ENCODE measurements at regions not wholly inside any gene's neighbourhood (a gene's known extent, or its start where the extent isn't known, plus 50 kb on each side); places are given as distances from the start of the nearest gene placed in this dataset.
"Not testable (repeated sequence)": the region's sequence is repeated elsewhere in the genome, so short reads cannot be mapped to it uniquely, and the experiment has no call there.

- no peak for FAIRE-seq
- DNase-seq (ENCODE audit: extremely low spot score, insufficient read length, low read depth) = no peak
These were observed 154.0 kb downstream of the REEP3 start for GRCh38 chr10:63675171-63675570.

GRCh38 chr10:63677001-63677400 lies 155.8 kb downstream of the REEP3 start:
- no peak for FAIRE-seq

GRCh38 chr10:63680545-63680944 lies 159.3 kb downstream of the REEP3 start:
- DNase-seq (ENCODE audit: extremely low spot score, insufficient read length, low read depth); FAIRE-seq: not testable (repeated sequence)

More at GRCh38 chr10:63677001-63677400, 155.8 kb downstream of the REEP3 start:
- DNase-seq (ENCODE audit: extremely low spot score, insufficient read length, low read depth) = no peak

GRCh38 chr10:63681993-63682697 lies 160.9 kb downstream of the REEP3 start:
- DNase-seq (ENCODE audit: extremely low spot score, insufficient read length, low read depth) (no peak), FAIRE-seq (no peak)

- not testable (repeated sequence) for DNase-seq (ENCODE audit: extremely low spot score, insufficient read length, low read depth); FAIRE-seq
These were observed 161.5 kb downstream of the REEP3 start for GRCh38 chr10:63682698-63683052.

- DNase-seq (ENCODE audit: extremely low spot score, insufficient read length, low read depth) (no peak), FAIRE-seq (no peak)
These were observed 162.0 kb downstream of the REEP3 start for GRCh38 chr10:63683223-63683622.

- DNase-seq (ENCODE audit: extremely low spot score, insufficient read length, low read depth) (no peak), FAIRE-seq (no peak)
These were observed 162.5 kb downstream of the REEP3 start for GRCh38 chr10:63683686-63684085.

GRCh38 chr10:63684257-63684936 lies 163.2 kb downstream of the REEP3 start:
- FAIRE-seq = no peak

GRCh38 chr10:63689768-63690167 lies 168.6 kb downstream of the REEP3 start:
- FAIRE-seq = no peak

More at GRCh38 chr10:63684257-63684936, 163.2 kb downstream of the REEP3 start:
- no peak for DNase-seq (ENCODE audit: extremely low spot score, insufficient read length, low read depth)

GRCh38 chr10:63692220-63692896 lies 171.2 kb downstream of the REEP3 start:
- no peak for DNase-seq (ENCODE audit: extremely low spot score, insufficient read length, low read depth)
- FAIRE-seq = no peak

More at GRCh38 chr10:63689768-63690167, 168.6 kb downstream of the REEP3 start:
- DNase-seq (ENCODE audit: extremely low spot score, insufficient read length, low read depth) = no peak

GRCh38 chr10:63693021-63693420 lies 171.8 kb downstream of the REEP3 start:
- DNase-seq (ENCODE audit: extremely low spot score, insufficient read length, low read depth); FAIRE-seq: not testable (repeated sequence)

- FAIRE-seq (no peak), DNase-seq (ENCODE audit: extremely low spot score, insufficient read length, low read depth) (no peak)
These were observed 175.0 kb downstream of the REEP3 start for GRCh38 chr10:63696205-63696604.

GRCh38 chr10:63697956-63698786 lies 177.0 kb downstream of the REEP3 start:
- DNase-seq (ENCODE audit: extremely low spot score, insufficient read length, low read depth) = no peak
- peak; percentile 29 for FAIRE-seq

GRCh38 chr10:63698787-63699150 lies 177.6 kb downstream of the REEP3 start:
- FAIRE-seq = no peak
- DNase-seq (ENCODE audit: extremely low spot score, insufficient read length, low read depth) = no peak

- DNase-seq (ENCODE audit: extremely low spot score, insufficient read length, low read depth) = no peak
- FAIRE-seq = no peak
These were observed 178.8 kb downstream of the REEP3 start for GRCh38 chr10:63699785-63700613.

- no peak for FAIRE-seq
- no peak for DNase-seq (ENCODE audit: extremely low spot score, insufficient read length, low read depth)
These were observed 179.5 kb downstream of the REEP3 start for GRCh38 chr10:63700631-63701156.

GRCh38 chr10:63702092-63702491 lies 180.9 kb downstream of the REEP3 start:
- FAIRE-seq = no peak
- no peak for DNase-seq (ENCODE audit: extremely low spot score, insufficient read length, low read depth)

- FAIRE-seq = peak; percentile 33
- DNase-seq (ENCODE audit: extremely low spot score, insufficient read length, low read depth) = no peak
These were observed 182.0 kb downstream of the REEP3 start for GRCh38 chr10:63703113-63703670.
